Erythroblast (primary cell): ENCODE measurements at regions not wholly inside any gene's neighbourhood (a gene's known extent, or its start where the extent isn't known, plus 50 kb on each side); places are given as distances from the start of the nearest gene placed in this dataset.

Experiments used
- GATA1 ChIP-seq: IDR thresholded peaks from 2 replicates; pipeline ENCODE4 v1.6.1; 2011; ENCODE audit warnings: low read depth, mild to moderate bottlenecking, control low read depth, low read length, moderate library complexity
- POLR2A ChIP-seq: IDR thresholded peaks from 2 replicates; pipeline ENCODE4 v1.6.1; 2011; ENCODE audit warnings: mild to moderate bottlenecking, low read length

- TF ChIP-seq POLR2A (no peak), GATA1 (no peak)
These were observed 78.0 kb upstream of the BET1 start for GRCh38 chr7:94082126-94082525.
